BE2C (cell line): ENCODE measurements at regions not wholly inside any gene's neighbourhood (a gene's known extent, or its start where the extent isn't known, plus 50 kb on each side); places are given as distances from the start of the nearest gene placed in this dataset.

Experiments
- DNase-seq: peaks from one replicate; pipeline ENCODE4 v3.0.0-alpha.2; 2020
- H3K27me3 ChIP-seq: fragments of 250-450 bp; sonication (Bioruptor Pico); 2 replicates; pipeline ENCODE4 v1.5.1; 2020; ENCODE audit warnings: mild to moderate bottlenecking
- H3K36me3 ChIP-seq: fragments of 250-450 bp; sonication (Bioruptor Pico); 2 replicates; pipeline ENCODE4 v1.5.1; 2020; ENCODE audit warnings: mild to moderate bottlenecking
- H3K4me1 ChIP-seq: fragments of 250-450 bp; sonication (Bioruptor Pico); 2 replicates; pipeline ENCODE4 v1.5.1; 2020
- H3K4me3 ChIP-seq: 2 replicates; pipeline ENCODE4 v1.5.1; 2011; ENCODE audit warnings: low read depth, low read length
- H3K9me3 ChIP-seq: fragments of 250-450 bp; sonication (Bioruptor Pico); 2 replicates; pipeline ENCODE4 v1.5.1; 2020
- TF ChIP-seq, protein P1 (sequence below): IDR thresholded peaks from 2 replicates; pipeline ENCODE4 v1.5.1; 2012; ENCODE audit warnings: mild to moderate bottlenecking, low read depth, low read length

DNA sequence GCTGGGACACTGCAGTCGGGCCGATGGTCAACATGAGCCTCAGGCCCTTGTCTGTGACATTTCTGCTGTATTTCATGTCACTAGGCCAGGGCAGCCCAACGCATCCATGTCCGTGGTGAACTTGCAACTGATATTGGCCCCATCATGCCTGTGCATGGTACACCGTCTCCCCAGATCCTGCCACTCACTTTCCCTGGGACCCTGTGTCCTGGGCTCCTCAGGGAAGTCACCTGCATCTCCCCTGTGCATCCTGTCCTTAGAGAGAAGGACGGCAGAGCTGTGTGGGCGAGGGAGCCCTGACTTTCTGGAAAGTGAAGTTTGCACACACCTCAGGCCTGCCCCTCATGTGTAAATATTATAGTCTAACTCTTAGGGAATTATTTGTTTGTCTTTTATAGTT is 123.3 kb downstream of the ACKR3 start:
- H3K9me3 ChIP-seq: no peaks in the 10 kb centered on the region
- no peaks in the 10 kb centered on the region; the same call in 1 of the 2 replicates for H3K4me1 ChIP-seq
- no peaks in the 10 kb centered on the region for H3K36me3 ChIP-seq
- H3K27me3 ChIP-seq: peaks cover 17% of the 10 kb centered on the region
- H3K4me3 ChIP-seq: no peak overlapping the region
- no peak for DNase-seq
- TF ChIP-seq, protein P1, sequence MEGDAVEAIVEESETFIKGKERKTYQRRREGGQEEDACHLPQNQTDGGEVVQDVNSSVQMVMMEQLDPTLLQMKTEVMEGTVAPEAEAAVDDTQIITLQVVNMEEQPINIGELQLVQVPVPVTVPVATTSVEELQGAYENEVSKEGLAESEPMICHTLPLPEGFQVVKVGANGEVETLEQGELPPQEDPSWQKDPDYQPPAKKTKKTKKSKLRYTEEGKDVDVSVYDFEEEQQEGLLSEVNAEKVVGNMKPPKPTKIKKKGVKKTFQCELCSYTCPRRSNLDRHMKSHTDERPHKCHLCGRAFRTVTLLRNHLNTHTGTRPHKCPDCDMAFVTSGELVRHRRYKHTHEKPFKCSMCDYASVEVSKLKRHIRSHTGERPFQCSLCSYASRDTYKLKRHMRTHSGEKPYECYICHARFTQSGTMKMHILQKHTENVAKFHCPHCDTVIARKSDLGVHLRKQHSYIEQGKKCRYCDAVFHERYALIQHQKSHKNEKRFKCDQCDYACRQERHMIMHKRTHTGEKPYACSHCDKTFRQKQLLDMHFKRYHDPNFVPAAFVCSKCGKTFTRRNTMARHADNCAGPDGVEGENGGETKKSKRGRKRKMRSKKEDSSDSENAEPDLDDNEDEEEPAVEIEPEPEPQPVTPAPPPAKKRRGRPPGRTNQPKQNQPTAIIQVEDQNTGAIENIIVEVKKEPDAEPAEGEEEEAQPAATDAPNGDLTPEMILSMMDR: no peak

DNA sequence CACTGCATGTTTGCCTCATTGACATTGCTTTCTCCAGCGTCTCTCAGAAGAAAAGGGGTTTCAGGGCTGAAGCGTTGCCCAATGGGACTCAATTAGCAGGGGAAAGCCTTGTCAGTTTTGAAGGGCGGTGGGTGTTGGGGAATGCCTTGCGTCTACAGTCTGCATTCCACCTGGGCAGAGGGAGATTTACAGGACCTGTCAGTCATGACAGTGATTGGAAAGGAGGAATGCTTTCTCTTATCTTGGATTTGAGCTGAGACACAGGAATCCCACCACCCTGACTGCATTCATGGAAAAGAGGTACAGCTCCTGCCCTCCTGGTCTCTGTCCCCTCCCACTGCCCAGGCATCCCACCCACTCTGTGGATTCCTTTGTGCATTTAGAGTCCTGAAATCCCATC is 123.9 kb downstream of the ACKR3 start:
- H3K36me3 ChIP-seq: no peaks in the 10 kb centered on the region
- TF ChIP-seq, protein P1: no peak
- H3K27me3 ChIP-seq: peaks cover 17% of the 10 kb centered on the region
- no peak overlapping the region for H3K4me3 ChIP-seq
- H3K4me1 ChIP-seq: no peaks in the 10 kb centered on the region; the same call in 1 of the 2 replicates
- no peaks in the 10 kb centered on the region for H3K9me3 ChIP-seq
- DNase-seq: no peak

DNA sequence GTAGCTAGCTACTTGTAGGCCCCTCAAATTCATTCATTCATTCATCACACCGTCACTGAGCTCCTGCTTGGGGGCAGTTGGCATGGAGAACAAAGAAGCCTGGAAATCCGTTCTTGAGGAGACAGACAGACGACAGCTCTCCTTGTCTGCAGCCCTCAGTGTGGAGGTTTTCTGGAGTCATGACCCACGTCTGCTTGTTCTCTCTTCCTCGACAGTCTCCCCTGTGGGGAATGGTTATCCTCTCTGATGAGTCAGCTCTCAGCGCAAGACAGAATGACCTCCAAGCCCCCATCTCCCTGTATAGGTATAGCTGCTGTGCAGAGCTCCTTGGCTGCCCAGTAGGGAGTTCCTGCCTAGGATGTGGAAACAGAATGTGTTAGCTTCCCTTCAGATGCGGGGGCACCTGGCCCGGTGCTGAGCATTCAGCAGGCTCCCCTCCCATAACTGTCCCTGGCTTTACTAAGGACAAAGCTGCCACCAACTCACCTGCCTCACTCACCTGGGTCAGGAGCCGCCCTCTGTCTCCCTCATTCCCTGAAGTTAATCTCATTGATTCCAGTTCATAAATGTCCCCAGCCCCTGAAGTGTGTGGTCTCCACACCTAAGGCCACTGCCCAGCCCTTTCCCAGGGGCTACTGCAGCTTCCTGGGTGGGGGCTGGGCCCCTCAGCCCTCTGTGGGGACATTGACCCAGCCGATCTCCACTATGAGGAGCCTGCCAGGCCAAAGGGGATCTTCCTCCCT is 124.7 kb downstream of the ACKR3 start:
- Histone ChIP-seq H3K4me1 (no peaks in the 10 kb centered on the region), H3K4me3 (no peak overlapping the region), H3K36me3 (no peaks in the 10 kb centered on the region), H3K27me3 (peaks cover 17% of the 10 kb centered on the region), H3K9me3 (no peaks in the 10 kb centered on the region)
- TF ChIP-seq, protein P1: no peak
- no peak for DNase-seq

DNA sequence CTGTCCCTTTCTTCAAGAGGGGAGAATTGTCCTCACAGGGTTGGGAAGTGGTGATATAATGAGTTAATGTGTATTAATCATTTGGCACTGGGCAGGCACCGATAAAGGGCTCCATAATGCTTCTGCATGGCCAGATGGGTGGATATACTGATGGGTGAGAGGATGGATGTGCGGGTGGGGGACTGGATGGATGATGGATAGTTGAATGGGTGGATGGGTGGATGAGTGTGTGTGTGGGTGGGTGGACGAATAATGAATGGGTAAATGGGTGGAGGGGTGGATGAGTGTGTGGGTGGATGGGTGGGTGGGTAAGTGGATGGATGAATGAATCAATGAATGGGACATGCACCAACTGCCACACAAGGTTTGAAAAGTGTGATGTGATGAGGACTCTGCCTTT is 127.2 kb downstream of the ACKR3 start:
- Histone ChIP-seq H3K36me3 (no peaks in the 10 kb centered on the region), H3K4me1 (no peaks in the 10 kb centered on the region), H3K27me3 (peaks cover 14% of the 10 kb centered on the region), H3K4me3 (no peak overlapping the region), H3K9me3 (no peaks in the 10 kb centered on the region)
- DNase-seq: no peak
- TF ChIP-seq, protein P1: no peak

DNA sequence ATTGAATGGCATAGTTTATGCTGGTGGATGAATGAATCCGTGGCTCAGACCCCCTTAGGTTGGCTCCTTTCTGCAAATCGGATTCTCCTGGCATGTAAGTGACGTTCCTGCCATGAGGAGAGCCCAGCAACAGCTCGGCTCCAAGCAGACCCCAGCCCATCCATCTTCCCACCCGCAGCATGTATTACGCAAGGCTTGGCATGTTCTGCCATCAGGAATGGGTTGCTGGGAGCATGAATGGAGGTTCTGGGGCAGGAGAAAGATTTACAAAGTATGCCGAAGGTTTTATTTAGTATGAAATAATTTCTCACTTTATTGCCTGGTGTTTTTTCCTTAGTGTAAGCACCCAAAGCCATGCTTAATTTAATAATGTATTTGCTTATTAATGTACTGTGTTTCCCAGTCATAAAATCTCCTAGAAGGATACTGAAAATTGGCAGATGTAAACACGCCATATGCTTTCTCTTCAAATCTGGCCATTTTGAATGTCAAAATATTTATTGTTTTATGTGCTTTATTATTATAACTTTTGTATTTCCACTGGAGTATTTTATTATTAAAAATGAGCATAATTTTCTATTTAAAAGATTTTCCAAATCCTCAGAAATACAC is 128.5 kb downstream of the ACKR3 start:
- peaks cover 15% of the 10 kb centered on the region for H3K27me3 ChIP-seq
- no peaks in the 10 kb centered on the region for H3K9me3 ChIP-seq
- H3K4me1 ChIP-seq: no peaks in the 10 kb centered on the region
- no peak overlapping the region for H3K4me3 ChIP-seq
- TF ChIP-seq, protein P1: no peak
- H3K36me3 ChIP-seq: no peaks in the 10 kb centered on the region
- DNase-seq: no peak

DNA sequence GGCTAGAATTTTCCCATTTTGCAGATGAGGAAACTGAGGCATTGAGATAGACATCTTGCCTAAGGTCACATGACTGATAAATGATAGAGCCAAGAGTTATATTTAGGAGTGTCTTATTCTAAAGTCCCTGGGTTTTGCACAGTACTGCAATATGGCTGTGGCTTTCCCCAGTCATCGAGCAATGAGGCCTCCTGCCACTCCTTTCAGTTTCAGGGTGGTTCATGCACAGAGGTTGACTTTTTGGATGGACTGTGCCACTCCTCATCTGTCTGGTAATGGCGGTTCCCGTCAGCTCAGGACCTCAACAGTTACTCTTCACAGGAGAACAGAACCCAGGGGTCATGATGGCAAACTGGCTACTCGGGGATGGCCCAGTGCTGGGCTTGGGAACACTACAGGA is 131.1 kb downstream of the ACKR3 start:
- H3K27me3 ChIP-seq: peaks cover 9% of the 10 kb centered on the region; the same call in 1 of the 2 replicates
- no peaks in the 10 kb centered on the region for H3K36me3 ChIP-seq
- no peaks in the 10 kb centered on the region for H3K4me1 ChIP-seq
- no peaks in the 10 kb centered on the region for H3K9me3 ChIP-seq
- no peak overlapping the region for H3K4me3 ChIP-seq
- DNase-seq: no peak
- TF ChIP-seq, protein P1: no peak
